Tibial artery (tissue), 4 donors: ENCODE measurements at regions not wholly inside any gene's neighbourhood (a gene's known extent, or its start where the extent isn't known, plus 50 kb on each side); places are given as distances from the start of the nearest gene placed in this dataset.

ENCODE experiments used
- DNase-seq, 2 donors: peaks; one replicate each; pipeline ENCODE4 v3.0.0-alpha.2; 2019
- H3K27ac ChIP-seq, 2 donors: fragments of 200-600 bp; sonication (generic) in 1 of 2; 1 replicate in 1 of 2; 2 replicates in 1 of 2; pipeline ENCODE4 v1.5.1; 2018 to 2019; ENCODE audit warnings: mild to moderate bottlenecking in 1 of 2
- H3K27me3 ChIP-seq, 2 donors: fragments of 200-600 bp; sonication (generic) in 1 of 2; one replicate each; pipeline versions ENCODE4 v1.5.1 to v1.6.0; 2016 to 2019
- H3K36me3 ChIP-seq, 3 donors: fragments of 200-600 bp; sonication (generic) in 2 of 3; one replicate each; pipeline ENCODE4 v1.5.1; 2016 to 2019; ENCODE audit warnings: mild to moderate bottlenecking in 2 of 3
- H3K4me1 ChIP-seq, 4 donors: fragments of 200-600 bp; sonication (generic) in 2 of 4; 1 replicate in 3 of 4; 2 replicates in 1 of 4; pipeline ENCODE4 v1.5.1; 2016 to 2019
- H3K4me3 ChIP-seq, 2 donors: fragments of 200-600 bp; sonication (generic) in 1 of 2; 1 replicate in 1 of 2; 2 replicates in 1 of 2; pipeline ENCODE4 v1.5.1; 2018 to 2019; ENCODE audit warnings: mild to moderate bottlenecking in 2 of 2
- H3K9me3 ChIP-seq, 3 donors: fragments of 200-600 bp; sonication (generic) in 1 of 3; one replicate each; pipeline ENCODE4 v1.5.1; 2016 to 2019
- intact Hi-C: fragments of 100-400 bp; cut with DNase I; formaldehyde crosslinking; loops from one replicate; pipeline ENCODE4 v1.15.0; 2023; ENCODE audit warnings: low total_unique reads
- TF ChIP-seq, protein P1 (sequence below), 2 experiments: fragments of 200-600 bp in 1 of 2; fragments of 450-650 bp in 1 of 2; IDR thresholded peaks; one replicate each; pipeline ENCODE4 v1.5.1; 2017 to 2019; ENCODE audit warnings: antibody characterized with exemption in 2 of 2, mild to moderate bottlenecking in 1 of 2, moderate library complexity in 1 of 2

DNA sequence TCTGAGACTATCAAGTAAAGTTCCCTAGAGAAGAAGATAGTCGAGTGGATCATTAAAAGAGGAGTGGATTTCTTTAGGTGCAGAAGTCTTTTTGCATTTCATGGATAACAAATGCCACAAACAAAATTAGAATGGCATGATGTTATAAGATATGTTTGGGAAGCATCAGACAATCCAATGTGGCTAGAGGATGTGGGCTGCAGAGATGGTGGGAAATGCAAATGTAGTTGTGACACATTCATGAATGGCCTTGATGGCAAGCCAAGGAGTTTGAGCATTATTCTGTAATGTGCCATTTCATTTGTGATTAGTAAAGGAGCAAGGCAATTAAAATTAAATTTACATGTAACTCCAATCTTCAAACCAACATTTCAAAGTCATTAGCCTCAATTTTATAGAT, 211.9 kb downstream of the CENPW start:
- no peak for DNase-seq
- Histone ChIP-seq H3K27me3 (no peaks in the 10 kb centered on the region), H3K9me3 (no peaks in the 10 kb centered on the region), H3K27ac (no peak overlapping the region), H3K4me3 (no peak overlapping the region), H3K4me1 (no peaks in the 10 kb centered on the region), H3K36me3 (no peaks in the 10 kb centered on the region)
- intact Hi-C loops: no loop called here
- TF ChIP-seq, protein P1, sequence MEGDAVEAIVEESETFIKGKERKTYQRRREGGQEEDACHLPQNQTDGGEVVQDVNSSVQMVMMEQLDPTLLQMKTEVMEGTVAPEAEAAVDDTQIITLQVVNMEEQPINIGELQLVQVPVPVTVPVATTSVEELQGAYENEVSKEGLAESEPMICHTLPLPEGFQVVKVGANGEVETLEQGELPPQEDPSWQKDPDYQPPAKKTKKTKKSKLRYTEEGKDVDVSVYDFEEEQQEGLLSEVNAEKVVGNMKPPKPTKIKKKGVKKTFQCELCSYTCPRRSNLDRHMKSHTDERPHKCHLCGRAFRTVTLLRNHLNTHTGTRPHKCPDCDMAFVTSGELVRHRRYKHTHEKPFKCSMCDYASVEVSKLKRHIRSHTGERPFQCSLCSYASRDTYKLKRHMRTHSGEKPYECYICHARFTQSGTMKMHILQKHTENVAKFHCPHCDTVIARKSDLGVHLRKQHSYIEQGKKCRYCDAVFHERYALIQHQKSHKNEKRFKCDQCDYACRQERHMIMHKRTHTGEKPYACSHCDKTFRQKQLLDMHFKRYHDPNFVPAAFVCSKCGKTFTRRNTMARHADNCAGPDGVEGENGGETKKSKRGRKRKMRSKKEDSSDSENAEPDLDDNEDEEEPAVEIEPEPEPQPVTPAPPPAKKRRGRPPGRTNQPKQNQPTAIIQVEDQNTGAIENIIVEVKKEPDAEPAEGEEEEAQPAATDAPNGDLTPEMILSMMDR (IDR thresholded peaks at IDR 0.05): no peak

DNA sequence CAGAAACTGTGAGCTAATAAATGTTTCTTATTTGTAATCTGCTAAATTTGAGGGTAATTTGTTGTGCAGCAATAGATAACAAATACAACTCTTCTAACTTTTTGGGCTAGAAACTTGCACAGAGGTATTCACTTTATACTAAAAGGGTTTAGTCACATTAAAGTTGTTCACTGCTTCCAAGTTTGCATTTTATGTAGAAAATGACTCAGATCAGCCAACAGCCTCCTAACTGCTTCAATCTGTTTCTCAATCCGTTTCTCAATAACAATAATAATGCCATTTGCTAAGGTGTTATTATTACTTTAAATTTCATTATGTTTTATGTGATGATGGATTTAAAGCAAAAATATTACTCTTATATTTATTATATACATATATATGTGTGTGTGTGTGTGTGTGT, 213.9 kb downstream of the CENPW start:
- Histone ChIP-seq H3K4me3 (no peak overlapping the region), H3K27ac (no peak overlapping the region), H3K27me3 (no peaks in the 10 kb centered on the region), H3K9me3 (no peaks in the 10 kb centered on the region), H3K36me3 (no peaks in the 10 kb centered on the region), H3K4me1 (no peaks in the 10 kb centered on the region)
- TF ChIP-seq, protein P1 (IDR thresholded peaks at IDR 0.05): no peak
- DNase-seq: no peak
- intact Hi-C loops: no loop called here

DNA sequence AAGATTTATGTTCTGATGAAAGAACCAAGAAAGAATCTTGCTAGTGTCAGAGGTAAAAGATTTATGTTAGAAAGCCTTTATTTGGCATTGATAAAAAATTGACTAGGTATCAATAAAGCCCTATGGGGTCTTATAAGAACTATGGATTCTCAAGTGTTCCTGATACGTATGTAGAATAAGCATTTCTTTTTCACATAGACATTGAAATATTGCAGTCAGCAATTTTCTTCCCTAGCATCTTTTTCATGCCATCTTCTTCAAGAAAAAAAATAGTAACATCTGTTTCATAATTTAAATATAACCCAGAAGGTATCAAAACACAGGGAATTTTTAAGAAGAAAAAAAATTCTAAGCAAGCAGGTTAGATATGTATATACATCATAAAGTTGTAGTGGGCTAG, 230.6 kb downstream of the CENPW start:
- Histone ChIP-seq H3K27ac (no peak overlapping the region), H3K27me3 (no peaks in the 10 kb centered on the region), H3K4me3 (no peak overlapping the region), H3K4me1 (no peaks in the 10 kb centered on the region), H3K36me3 (no peaks in the 10 kb centered on the region), H3K9me3 (no peaks in the 10 kb centered on the region)
- intact Hi-C loops: no loop called here
- TF ChIP-seq, protein P1 (IDR thresholded peaks at IDR 0.05): no peak
- no peak for DNase-seq

DNA sequence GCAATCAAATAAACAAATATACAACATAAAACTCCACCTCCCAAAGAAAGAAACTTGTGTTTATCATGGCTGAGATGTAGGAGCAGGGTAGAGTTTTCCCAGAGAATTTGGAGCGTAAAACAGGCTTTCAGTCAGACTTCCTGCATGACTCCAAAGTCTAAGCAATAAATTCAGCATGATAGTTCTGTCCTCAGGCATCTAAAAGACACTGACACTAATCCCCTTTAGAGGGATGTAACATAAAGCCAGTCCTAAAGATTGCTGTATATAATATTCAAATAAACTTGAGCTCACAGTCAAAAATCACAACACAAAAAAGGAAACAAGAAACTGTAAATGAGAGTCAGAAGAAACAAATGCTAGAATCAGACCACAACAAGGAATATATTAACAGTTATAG, 234.4 kb downstream of the CENPW start:
- Histone ChIP-seq H3K27me3 (no peaks in the 10 kb centered on the region), H3K36me3 (no peaks in the 10 kb centered on the region), H3K4me3 (no peak overlapping the region), H3K9me3 (no peaks in the 10 kb centered on the region), H3K4me1 (no peaks in the 10 kb centered on the region), H3K27ac (no peak overlapping the region)
- DNase-seq: no peak
- intact Hi-C loops: no loop called here
- TF ChIP-seq, protein P1 (IDR thresholded peaks at IDR 0.05): no peak

DNA sequence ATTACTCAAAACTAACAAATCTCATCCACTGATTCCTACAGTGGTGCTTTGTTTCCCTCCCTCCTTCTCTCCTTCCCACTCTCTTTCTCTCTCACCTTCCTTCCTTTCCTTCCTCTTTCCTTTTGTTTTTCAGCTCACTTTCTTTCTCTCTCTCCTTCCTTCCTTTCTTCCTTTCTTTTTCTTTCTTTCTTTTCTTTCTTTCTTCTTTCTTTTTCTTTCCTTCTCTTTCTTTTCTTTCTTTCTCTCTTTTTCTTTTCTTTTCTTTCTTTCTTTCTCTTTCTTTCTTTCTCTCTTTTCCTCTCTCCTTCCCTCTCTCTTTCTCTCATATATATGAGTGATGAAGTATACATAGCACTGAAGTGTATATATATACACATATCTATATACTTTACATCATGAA, 241.4 kb downstream of the CENPW start:
- intact Hi-C loops: no loop called here

More for the DNA sequence above, 241.4 kb downstream of the CENPW start:
- Histone ChIP-seq H3K36me3 (no peaks in the 10 kb centered on the region), H3K27me3 (no peaks in the 10 kb centered on the region), H3K9me3 (no peaks in the 10 kb centered on the region), H3K4me1 (no peaks in the 10 kb centered on the region), H3K27ac (no peak overlapping the region), H3K4me3 (no peak overlapping the region)
- TF ChIP-seq, protein P1 (IDR thresholded peaks at IDR 0.05): no peak
- DNase-seq: no peak
